ENCODE measurements at regions not wholly inside any gene's neighbourhood (a gene's known extent, or its start where the extent isn't known, plus 50 kb on each side); places are given as distances from the start of the nearest gene placed in this dataset.

DNA sequence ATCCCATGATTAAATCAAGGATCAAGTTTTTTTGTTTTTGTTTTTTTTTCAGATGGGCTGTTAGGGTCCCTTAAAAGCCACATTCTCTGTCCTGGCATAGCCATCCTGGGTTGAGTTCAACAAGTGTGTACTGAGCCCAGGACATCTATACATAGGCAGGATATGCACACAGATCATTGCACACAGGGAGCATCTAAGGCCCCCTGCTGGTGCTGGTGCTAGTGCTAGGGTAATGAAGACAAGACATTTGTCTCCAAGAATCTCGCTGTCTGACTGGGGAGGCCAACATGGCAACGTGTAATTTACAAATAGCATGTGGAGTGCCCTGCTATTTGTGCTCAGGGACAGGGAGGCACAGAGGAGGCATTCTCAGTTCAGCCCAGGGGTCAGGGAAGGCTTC, 124.5 kb downstream of the VAPA start:
- TF ChIP-seq, protein P1, sequence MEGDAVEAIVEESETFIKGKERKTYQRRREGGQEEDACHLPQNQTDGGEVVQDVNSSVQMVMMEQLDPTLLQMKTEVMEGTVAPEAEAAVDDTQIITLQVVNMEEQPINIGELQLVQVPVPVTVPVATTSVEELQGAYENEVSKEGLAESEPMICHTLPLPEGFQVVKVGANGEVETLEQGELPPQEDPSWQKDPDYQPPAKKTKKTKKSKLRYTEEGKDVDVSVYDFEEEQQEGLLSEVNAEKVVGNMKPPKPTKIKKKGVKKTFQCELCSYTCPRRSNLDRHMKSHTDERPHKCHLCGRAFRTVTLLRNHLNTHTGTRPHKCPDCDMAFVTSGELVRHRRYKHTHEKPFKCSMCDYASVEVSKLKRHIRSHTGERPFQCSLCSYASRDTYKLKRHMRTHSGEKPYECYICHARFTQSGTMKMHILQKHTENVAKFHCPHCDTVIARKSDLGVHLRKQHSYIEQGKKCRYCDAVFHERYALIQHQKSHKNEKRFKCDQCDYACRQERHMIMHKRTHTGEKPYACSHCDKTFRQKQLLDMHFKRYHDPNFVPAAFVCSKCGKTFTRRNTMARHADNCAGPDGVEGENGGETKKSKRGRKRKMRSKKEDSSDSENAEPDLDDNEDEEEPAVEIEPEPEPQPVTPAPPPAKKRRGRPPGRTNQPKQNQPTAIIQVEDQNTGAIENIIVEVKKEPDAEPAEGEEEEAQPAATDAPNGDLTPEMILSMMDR (IDR thresholded peaks at IDR 0.05; ENCODE audit: unreplicated experiment): no peak
- no peaks in the 10 kb centered on the region for H3K36me3 Mint-ChIP-seq (ENCODE audit: insufficient read depth, unreplicated experiment)
- CTCF ChIA-PET: no interaction called here

DNA sequence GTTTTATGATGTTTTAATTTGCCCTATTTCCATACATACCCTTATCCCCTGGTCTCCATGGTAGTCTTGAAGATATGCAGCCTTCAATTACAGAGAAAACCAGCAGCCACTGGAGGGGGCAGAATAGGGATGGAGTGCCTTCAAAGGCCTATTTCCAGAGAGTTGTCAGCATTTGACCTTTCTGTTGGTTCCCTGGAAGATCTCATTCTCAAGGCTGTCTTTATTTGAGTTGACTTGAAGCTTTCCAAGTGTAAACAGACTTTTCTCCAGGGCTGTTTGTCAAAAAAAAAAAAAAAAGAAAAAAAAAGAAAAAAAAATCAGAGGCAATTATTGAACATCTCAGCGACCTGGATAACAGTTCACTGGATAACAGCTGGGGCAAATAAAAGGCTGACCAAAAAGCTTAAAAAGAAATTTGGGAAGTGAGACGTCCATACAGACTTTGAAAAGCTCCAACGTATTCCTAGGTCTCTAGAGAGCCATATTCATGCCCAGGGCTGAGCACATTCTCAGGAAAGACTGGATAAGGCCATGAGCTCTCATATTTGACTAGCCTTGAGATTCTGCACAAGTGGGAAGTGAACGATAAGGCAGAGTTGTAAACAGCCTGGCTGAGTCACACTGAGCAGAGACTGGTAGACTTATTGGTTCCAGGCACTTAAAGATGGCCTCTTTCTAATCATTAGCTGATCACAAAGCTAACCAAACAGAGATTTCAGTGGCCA, 126.6 kb downstream of the VAPA start:
- no peak for DNase-seq (ENCODE audit: unreplicated experiment)
- BruUV-seq (replicated peaks): no TSS peak
- H3K4me1 Mint-ChIP-seq (ENCODE audit: insufficient read depth, unreplicated experiment): peaks cover 4% of the 10 kb centered on the region
- peaks cover 8% of the 10 kb centered on the region for H3K9me3 Mint-ChIP-seq (ENCODE audit: unreplicated experiment)
- H3K4me3 Mint-ChIP-seq (ENCODE audit: unreplicated experiment): no peak overlapping the region
- CTCF ChIA-PET: interaction anchor here (0.6 to 0.7 kb wide), 2 partner anchors 479 to 1230 kb away, joined by 3 to 4 read pairs; no protein-coding TSS in a partner anchor
- H3K27ac Mint-ChIP-seq (ENCODE audit: low read depth, unreplicated experiment): peak overlapping the region; percentile 10
- POLR2A ChIA-PET: interaction anchor here (0.6 to 1.7 kb wide), 2 partner anchors 18 to 76 kb away, joined by 3 read pairs; no protein-coding TSS in a partner anchor
- TF ChIP-seq, protein P1 (IDR thresholded peaks at IDR 0.05; ENCODE audit: unreplicated experiment): no peak
- H3K36me3 Mint-ChIP-seq (ENCODE audit: insufficient read depth, unreplicated experiment): no peaks in the 10 kb centered on the region
- intact Hi-C loops (cut with micrococcal nuclease): no loop called here
- no peaks in the 10 kb centered on the region for H3K27me3 Mint-ChIP-seq (ENCODE audit: insufficient read depth, unreplicated experiment)

More for the DNA sequence above, 124.5 kb downstream of the VAPA start:
- intact Hi-C loops (cut with micrococcal nuclease): no loop called here
- Mint-ChIP-seq H3K27me3 (ENCODE audit: insufficient read depth, unreplicated experiment) (no peaks in the 10 kb centered on the region), H3K9me3 (ENCODE audit: unreplicated experiment) (peaks cover 8% of the 10 kb centered on the region), H3K4me1 (ENCODE audit: insufficient read depth, unreplicated experiment) (peaks cover 7% of the 10 kb centered on the region), H3K27ac (ENCODE audit: low read depth, unreplicated experiment) (no peak overlapping the region), H3K4me3 (ENCODE audit: unreplicated experiment) (no peak overlapping the region)
- BruUV-seq (replicated peaks): no TSS peak
- no peak for DNase-seq (ENCODE audit: unreplicated experiment)
- POLR2A ChIA-PET: no interaction called here

DNA sequence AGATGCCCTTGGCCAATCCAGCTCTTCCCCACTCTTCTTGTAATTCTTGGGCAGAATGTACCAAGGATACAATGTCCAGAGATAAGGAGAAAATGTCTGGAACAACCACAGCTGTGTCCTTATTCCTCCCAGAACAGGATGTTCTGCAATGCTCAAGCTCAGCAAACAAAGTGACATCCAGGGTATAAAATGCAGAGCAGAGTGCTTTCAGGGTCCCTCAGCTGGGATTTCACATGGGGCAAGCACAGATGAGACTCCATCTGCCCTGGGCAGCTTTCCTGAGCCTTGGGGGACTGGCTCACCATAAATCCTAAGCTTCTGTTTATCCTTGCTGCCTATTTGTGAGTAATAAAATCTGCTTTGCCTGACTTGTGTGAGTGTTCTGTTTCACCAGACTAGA, 127.4 kb downstream of the VAPA start:
- Mint-ChIP-seq H3K9me3 (ENCODE audit: unreplicated experiment) (peaks cover 8% of the 10 kb centered on the region), H3K4me1 (ENCODE audit: insufficient read depth, unreplicated experiment) (no peaks in the 10 kb centered on the region), H3K27ac (ENCODE audit: low read depth, unreplicated experiment) (peak overlapping the region; percentile 10), H3K27me3 (ENCODE audit: insufficient read depth, unreplicated experiment) (no peaks in the 10 kb centered on the region), H3K4me3 (ENCODE audit: unreplicated experiment) (no peak overlapping the region), H3K36me3 (ENCODE audit: insufficient read depth, unreplicated experiment) (no peaks in the 10 kb centered on the region)
- DNase-seq (ENCODE audit: unreplicated experiment): no peak
- ChIA-PET CTCF (interaction anchor here (0.7 kb wide), 1 partner anchor 478 kb away, joined by 3 read pairs; no protein-coding TSS in a partner anchor), POLR2A (interaction anchor here (0.6 to 1.7 kb wide), 3 partner anchors 17 to 1319 kb away, joined by 3 read pairs; no protein-coding TSS in a partner anchor)
- intact Hi-C loops (cut with micrococcal nuclease): no loop called here
- TF ChIP-seq, protein P1 (IDR thresholded peaks at IDR 0.05; ENCODE audit: unreplicated experiment): no peak
- no TSS peak for BruUV-seq (replicated peaks)

DNA sequence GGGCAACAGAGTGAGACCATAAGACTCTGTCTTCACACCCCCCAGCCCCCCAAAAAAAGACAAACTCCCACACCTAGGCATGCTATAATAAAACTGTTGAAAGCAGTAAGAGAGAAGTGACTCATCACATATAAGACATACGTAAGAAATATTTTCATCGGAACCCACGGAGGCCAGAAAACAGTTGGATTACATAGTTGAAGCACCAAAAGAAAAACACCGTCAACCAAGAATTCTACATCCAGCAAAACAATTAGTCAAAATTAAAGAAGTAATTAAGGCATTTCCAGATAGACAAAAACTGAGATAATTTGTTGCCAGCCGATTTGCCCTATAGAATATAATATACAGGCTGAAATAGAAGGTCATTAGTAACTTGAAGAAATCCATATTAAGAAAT, 128.7 kb downstream of the VAPA start:
- DNase-seq (ENCODE audit: unreplicated experiment): no peak
- H3K9me3 Mint-ChIP-seq (ENCODE audit: unreplicated experiment): peaks cover 8% of the 10 kb centered on the region
- CTCF ChIA-PET: no interaction called here
- BruUV-seq (replicated peaks): no TSS peak
- H3K36me3 Mint-ChIP-seq (ENCODE audit: insufficient read depth, unreplicated experiment): no peaks in the 10 kb centered on the region
- H3K4me3 Mint-ChIP-seq (ENCODE audit: unreplicated experiment): no peak overlapping the region
- POLR2A ChIA-PET: interaction anchor here (1.7 kb wide), 1 partner anchor 16 kb away, joined by 3 read pairs; no protein-coding TSS in a partner anchor
- intact Hi-C loops (cut with micrococcal nuclease): no loop called here
- TF ChIP-seq, protein P1 (IDR thresholded peaks at IDR 0.05; ENCODE audit: unreplicated experiment): no peak
- H3K27ac Mint-ChIP-seq (ENCODE audit: low read depth, unreplicated experiment): no peak overlapping the region
- H3K4me1 Mint-ChIP-seq (ENCODE audit: insufficient read depth, unreplicated experiment): no peaks in the 10 kb centered on the region
- no peaks in the 10 kb centered on the region for H3K27me3 Mint-ChIP-seq (ENCODE audit: insufficient read depth, unreplicated experiment)
